DMS153 (cell line): ENCODE measurements at regions not wholly inside any gene's neighbourhood (a gene's known extent, or its start where the extent isn't known, plus 50 kb on each side); places are given as distances from the start of the nearest gene placed in this dataset.
"Not testable (repeated sequence)": the region's sequence is repeated elsewhere in the genome, so short reads cannot be mapped to it uniquely, and the experiment has no call there.

ENCODE experiments used
- DNase-seq: peaks from one replicate; lab custom pipeline; 2025; lab: John Stamatoyannopoulos, UW

- no peak for DNase-seq
Measured at GRCh38 chr14:22297376-22297775, 291.6 kb downstream of the DAD1 start.

GRCh38 chr14:22296722-22297121, 292.3 kb downstream of the DAD1 start:
- DNase-seq, result no peak

GRCh38 chr14:22296088-22296487, 292.9 kb downstream of the DAD1 start:
- DNase-seq, result no peak

- DNase-seq, result no peak
Measured at GRCh38 chr14:22291406-22291805, 297.6 kb downstream of the DAD1 start.

GRCh38 chr14:22289570-22289969, 299.5 kb downstream of the DAD1 start:
- no peak for DNase-seq

- DNase-seq, result no peak
Measured at GRCh38 chr14:22285991-22286390, 303.0 kb downstream of the DAD1 start.

GRCh38 chr14:22282949-22283348, 306.1 kb downstream of the DAD1 start:
- no peak for DNase-seq

- no peak for DNase-seq
Measured at GRCh38 chr14:22282417-22282816, 306.6 kb downstream of the DAD1 start.

- DNase-seq, result not testable (repeated sequence)
Measured at GRCh38 chr14:22281447-22281874, 307.6 kb downstream of the DAD1 start.

- no peak for DNase-seq
Measured at GRCh38 chr14:22280497-22281316, 308.3 kb downstream of the DAD1 start.

- no peak for DNase-seq
Measured at GRCh38 chr14:22276913-22277816, 311.9 kb downstream of the DAD1 start.

- no peak for DNase-seq
Measured at GRCh38 chr14:22271838-22272799, 316.9 kb downstream of the DAD1 start.

- no peak for DNase-seq
Measured at GRCh38 chr14:22268875-22269274, 320.1 kb downstream of the DAD1 start.

- no peak for DNase-seq
Measured at GRCh38 chr14:22266683-22267082, 322.3 kb downstream of the DAD1 start.

- DNase-seq, result no peak
Measured at GRCh38 chr14:22266142-22266442, 322.9 kb downstream of the DAD1 start.

GRCh38 chr14:22265319-22266141, 323.5 kb downstream of the DAD1 start:
- no peak for DNase-seq

- no peak for DNase-seq
Measured at GRCh38 chr14:22264759-22265158, 324.3 kb downstream of the DAD1 start.

- no peak for DNase-seq
Measured at GRCh38 chr14:22263961-22264360, 325.1 kb downstream of the DAD1 start.

GRCh38 chr14:22262881-22263280, 326.1 kb downstream of the DAD1 start:
- DNase-seq, result no peak

GRCh38 chr14:22255017-22255950, 333.7 kb downstream of the DAD1 start:
- no peak for DNase-seq
